Muscle layer of colon (tissue), 2 donors: ENCODE measurements at regions not wholly inside any gene's neighbourhood (a gene's known extent, or its start where the extent isn't known, plus 50 kb on each side); places are given as distances from the start of the nearest gene placed in this dataset.
"Not testable (repeated sequence)": the region's sequence is repeated elsewhere in the genome, so short reads cannot be mapped to it uniquely, and the experiment has no call there.

Experiments
- H3K27ac ChIP-seq: one replicate; pipeline ENCODE4 v1.7.0; 2013; ENCODE audit warnings: low read depth, mild to moderate bottlenecking, low read length, moderate library complexity
- H3K27me3 ChIP-seq, 2 donors: one replicate each; pipeline ENCODE4 v1.7.0; 2013; ENCODE audit warnings: low read length in 2 of 2, mild to moderate bottlenecking in 2 of 2; ENCODE audit not compliant: insufficient read depth in 2 of 2, control insufficient read depth in 1 of 2
- H3K36me3 ChIP-seq: one replicate; pipeline ENCODE4 v1.7.0; 2013; ENCODE audit warnings: mild to moderate bottlenecking, low read length; ENCODE audit not compliant: insufficient read depth
- H3K4me1 ChIP-seq: one replicate; pipeline ENCODE4 v1.7.0; 2013; ENCODE audit warnings: mild to moderate bottlenecking, low read length; ENCODE audit not compliant: insufficient read depth
- H3K4me3 ChIP-seq, 2 donors: one replicate each; pipeline ENCODE4 v1.7.0; 2013; ENCODE audit warnings: low read length in 2 of 2, low read depth in 1 of 2, mild to moderate bottlenecking in 1 of 2, moderate library complexity in 1 of 2
- H3K9ac ChIP-seq: one replicate; pipeline ENCODE4 v1.7.0; 2013; ENCODE audit warnings: low read length
- H3K9me3 ChIP-seq: one replicate; pipeline ENCODE4 v1.7.0; 2013; ENCODE audit warnings: mild to moderate bottlenecking, low read length
- donor health status: abdominal sarcoma.
- donor health status: Adenocarcinoma of cecum.

DNA sequence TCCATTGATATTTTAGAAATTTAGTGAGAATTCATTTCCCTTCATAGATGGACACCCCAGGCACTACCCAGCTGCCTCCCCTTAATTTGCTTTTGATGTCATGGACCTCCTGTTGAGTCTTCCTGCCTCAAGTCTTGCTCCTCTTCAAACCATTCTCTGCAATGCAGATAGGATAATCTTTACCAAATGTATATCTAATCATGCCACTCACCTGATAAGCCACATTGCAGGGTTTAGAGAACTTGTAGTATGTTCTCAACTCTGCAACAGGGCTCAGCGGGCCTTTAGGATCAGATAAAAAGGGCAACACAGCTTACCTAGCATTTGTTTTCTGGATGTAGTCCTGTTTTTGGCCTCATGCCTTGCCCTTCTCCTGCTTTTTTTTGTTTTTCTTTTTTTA, 234.5 kb downstream of the EMP1 start:
- Histone ChIP-seq H3K9ac (no peak overlapping the region), H3K4me3 (no peak overlapping the region), H3K27me3 (no peaks in the 10 kb centered on the region), H3K4me1 (peaks cover 27% of the 10 kb centered on the region), H3K27ac (no peak overlapping the region), H3K9me3 (no peaks in the 10 kb centered on the region), H3K36me3 (no peaks in the 10 kb centered on the region)

DNA sequence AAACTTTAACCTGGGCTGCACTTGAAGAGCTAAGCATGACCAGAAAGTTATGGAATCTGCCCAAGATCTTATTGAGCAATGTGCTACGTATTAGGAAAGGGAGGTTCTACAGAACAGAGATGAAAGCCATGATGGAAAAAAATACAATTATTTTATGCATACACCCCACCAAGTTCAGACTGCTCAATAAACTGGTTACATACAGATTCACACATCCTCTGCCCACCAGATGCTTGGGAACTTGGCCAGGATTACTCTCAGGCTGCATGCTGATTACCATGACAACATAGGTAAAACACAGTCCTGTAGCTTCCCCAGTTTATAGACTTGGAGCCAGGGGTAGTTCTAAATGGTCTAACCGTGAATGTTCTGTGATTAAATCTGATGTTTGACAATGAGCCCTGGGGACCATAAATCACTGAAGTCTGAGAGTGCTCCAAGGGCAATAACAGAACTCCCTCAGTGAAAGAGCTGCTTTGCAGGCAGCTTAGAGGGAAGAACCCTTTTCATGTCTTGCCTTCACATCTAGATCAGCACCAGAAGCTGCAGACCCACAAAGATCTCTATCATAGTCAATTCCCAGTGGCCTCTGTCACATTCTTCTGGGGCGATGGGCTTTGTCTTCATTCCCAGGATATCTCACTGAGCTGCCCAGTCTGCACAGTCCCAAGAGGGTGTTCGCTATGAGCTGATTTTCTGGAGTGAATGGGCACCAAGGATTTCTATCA, 232.2 kb downstream of the EMP1 start:
- Histone ChIP-seq H3K4me3 (no peak overlapping the region), H3K9ac (no peak overlapping the region), H3K27ac (peak overlapping the region; percentile 27), H3K27me3 (no peaks in the 10 kb centered on the region), H3K9me3 (no peaks in the 10 kb centered on the region), H3K4me1 (peaks cover 20% of the 10 kb centered on the region), H3K36me3 (no peaks in the 10 kb centered on the region)

DNA sequence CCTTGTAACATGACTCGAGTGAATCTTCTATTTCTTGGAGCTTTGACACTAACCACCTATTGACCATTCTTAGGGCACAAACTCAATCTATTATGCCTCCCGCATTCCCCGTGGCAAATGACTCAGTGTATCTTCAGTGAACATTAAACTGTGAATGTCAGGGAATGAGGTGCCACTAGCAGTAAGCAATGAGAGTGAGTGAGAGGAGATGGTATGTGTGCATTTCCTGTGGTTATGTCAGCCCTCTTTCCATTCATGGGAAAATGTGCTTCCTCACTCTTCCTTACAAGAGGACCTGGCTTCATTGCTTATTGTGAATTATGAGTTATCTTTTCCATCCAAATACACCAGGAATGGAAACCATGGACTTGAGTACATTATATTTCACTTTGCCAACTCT, 229.2 kb downstream of the EMP1 start:
- H3K4me3 ChIP-seq, result no peak overlapping the region
- no peak overlapping the region for H3K9ac ChIP-seq
- H3K36me3 ChIP-seq, result no peaks in the 10 kb centered on the region
- no peak overlapping the region for H3K27ac ChIP-seq
- H3K4me1 ChIP-seq, result peaks cover 19% of the 10 kb centered on the region
- no peaks in the 10 kb centered on the region for H3K27me3 ChIP-seq
- no peaks in the 10 kb centered on the region for H3K9me3 ChIP-seq

DNA sequence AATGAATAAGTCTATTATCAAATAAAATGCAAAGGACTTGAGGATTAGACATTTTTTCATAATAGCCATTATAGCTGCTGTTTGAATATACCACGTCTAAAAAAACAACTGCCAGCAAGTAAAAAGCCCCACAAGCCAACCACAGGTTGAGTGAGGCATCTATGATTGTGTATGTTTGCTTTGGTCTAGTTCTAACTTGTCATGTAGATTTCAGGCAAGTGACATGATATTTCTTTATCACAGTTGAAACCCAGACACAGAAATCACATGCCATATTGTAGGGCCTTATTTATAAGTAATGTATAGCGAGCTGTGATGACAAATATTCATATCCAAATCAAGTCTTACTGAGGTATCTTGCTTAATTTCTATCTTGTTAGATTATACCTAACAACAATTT, 225.8 kb downstream of the EMP1 start:
- Histone ChIP-seq H3K27me3 (no peaks in the 10 kb centered on the region), H3K9ac (no peak overlapping the region), H3K4me3 (no peak overlapping the region)

DNA sequence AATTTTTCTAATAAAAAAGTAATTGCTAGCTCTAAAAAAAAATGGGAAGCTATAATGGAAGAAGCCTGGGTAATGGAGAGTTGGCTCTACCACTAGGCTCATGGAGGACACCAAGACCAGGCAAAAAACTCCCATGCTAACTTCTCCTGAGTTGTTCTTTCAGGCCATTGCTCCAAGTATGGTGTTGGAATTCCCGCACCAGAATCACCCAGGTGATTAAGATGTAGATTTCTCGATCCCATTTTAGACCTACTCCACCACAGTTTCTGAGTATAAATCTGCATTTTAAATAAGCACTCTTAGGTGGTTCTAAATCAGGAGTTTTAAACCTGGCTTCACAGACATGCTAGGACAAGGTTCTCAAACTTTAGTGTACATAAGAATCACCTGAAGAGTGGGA, 221.0 kb downstream of the EMP1 start:
- H3K27ac ChIP-seq, result no peak overlapping the region
- H3K4me1 ChIP-seq, result no peaks in the 10 kb centered on the region
- no peaks in the 10 kb centered on the region for H3K27me3 ChIP-seq
- no peak overlapping the region for H3K4me3 ChIP-seq
- no peaks in the 10 kb centered on the region for H3K36me3 ChIP-seq
- no peak overlapping the region for H3K9ac ChIP-seq
- H3K9me3 ChIP-seq, result no peaks in the 10 kb centered on the region

More for the DNA sequence above, 225.8 kb downstream of the EMP1 start:
- Histone ChIP-seq H3K9me3 (no peaks in the 10 kb centered on the region), H3K36me3 (no peaks in the 10 kb centered on the region), H3K4me1 (no peaks in the 10 kb centered on the region), H3K27ac (no peak overlapping the region)

DNA sequence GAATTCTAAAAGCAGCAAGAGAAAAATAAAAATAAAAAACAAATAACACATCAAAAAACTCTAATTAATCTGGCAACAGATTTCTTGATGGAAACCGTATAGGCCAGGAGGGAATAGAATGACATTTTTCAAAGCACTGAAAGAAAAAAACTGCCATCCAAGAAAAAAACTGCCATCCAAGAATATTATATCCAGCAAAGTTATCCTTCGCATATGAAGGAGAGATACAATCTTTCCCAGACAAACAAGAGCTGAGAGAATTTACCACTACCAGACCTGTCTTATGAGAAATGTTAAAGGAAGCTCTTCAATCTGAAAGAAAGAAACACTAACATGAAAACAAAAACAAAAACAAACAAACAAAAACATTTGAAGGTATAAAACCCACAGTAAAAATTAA, 214.8 kb downstream of the EMP1 start:
- Histone ChIP-seq H3K4me1 (peaks cover 5% of the 10 kb centered on the region), H3K36me3 (no peaks in the 10 kb centered on the region), H3K9me3 (peaks cover 9% of the 10 kb centered on the region), H3K9ac (no peak overlapping the region), H3K4me3 (no peak overlapping the region), H3K27me3 (no peaks in the 10 kb centered on the region), H3K27ac (no peak overlapping the region)

DNA sequence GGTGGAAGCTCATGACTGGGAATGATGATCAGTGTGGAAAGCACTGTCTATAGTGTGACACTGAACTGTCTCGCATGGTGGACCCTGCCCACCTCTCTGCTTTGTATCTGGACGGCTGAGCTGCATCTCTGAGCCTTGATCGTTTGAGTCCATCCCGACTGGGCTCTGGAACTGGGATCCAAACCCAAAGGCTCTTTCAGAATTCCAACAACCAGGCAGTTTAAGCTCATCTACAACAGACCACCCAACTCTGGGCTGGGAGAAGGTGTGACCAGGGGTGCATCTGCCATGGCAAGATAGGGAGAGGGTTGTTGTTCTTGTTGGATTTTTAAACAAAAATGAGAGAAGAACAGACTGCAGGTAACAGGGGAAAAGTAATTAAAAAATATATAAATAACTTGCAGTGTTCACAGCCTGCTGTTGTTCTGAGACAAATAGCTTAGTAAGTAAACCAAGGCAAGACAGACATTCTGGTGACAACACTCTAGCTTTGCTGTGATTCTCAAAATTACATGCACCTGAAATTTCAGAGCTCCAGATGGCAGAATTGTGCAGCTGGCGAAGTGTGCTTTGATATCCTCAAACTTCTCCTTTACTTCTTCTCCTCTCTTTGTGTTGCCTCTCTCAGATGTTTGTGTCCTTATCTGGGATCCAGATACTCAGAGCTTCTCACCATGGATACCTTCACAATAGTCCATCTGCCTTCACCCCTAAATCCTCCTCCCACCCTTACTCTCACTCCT, 209.6 kb downstream of the EMP1 start:
- no peak overlapping the region for H3K9ac ChIP-seq
- H3K4me3 ChIP-seq, result no peak overlapping the region
- H3K27ac ChIP-seq, result no peak overlapping the region
- H3K27me3 ChIP-seq, result no peaks in the 10 kb centered on the region
- no peaks in the 10 kb centered on the region for H3K36me3 ChIP-seq
- H3K4me1 ChIP-seq, result peaks cover 6% of the 10 kb centered on the region
- peaks cover 8% of the 10 kb centered on the region for H3K9me3 ChIP-seq

DNA sequence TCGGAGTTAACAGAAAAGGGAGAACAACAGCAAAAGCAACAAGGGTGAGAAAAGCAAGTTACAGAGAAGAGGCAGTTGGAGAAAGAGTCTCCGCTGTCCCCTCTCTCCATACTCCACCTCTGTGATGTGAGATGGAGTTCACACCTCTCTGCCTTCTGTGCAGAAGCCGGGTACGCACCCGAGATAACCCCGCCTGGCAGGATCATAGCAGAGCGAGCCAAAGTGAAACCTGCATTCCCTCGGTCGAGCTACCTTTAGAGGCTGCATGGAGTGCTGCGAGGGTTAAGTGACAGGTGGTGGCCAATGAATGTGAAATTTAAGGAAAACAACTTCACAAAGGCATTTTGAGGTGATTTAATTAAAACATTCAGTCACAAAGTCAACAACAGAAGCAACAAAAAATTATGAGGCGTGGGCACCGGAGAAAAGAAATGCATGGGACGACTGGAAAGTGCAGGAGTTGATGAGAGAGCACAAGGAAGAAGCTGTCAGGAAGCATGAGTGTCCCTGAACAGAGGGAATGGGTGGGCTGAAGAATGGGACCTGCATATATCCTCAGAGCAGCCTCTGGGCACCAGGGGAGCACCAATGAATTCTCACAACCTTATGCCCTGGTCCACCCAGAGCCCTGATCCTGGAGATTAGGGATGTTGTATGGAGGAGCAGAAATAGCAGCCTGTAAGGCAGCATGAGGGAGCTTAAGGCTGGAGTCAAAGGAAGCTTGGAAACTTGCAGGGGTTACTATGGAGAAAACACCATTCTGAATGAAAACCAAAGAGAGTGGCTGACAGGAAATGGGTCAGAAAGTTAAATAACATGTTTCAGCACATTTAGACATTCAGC, 208.3 kb downstream of the EMP1 start:
- H3K9me3 ChIP-seq, result no peaks in the 10 kb centered on the region
- H3K9ac ChIP-seq, result no peak overlapping the region
- no peaks in the 10 kb centered on the region for H3K27me3 ChIP-seq
- H3K4me3 ChIP-seq, result no peak overlapping the region
- no peak overlapping the region for H3K27ac ChIP-seq
- peaks cover 6% of the 10 kb centered on the region for H3K4me1 ChIP-seq
- H3K36me3 ChIP-seq, result no peaks in the 10 kb centered on the region

DNA sequence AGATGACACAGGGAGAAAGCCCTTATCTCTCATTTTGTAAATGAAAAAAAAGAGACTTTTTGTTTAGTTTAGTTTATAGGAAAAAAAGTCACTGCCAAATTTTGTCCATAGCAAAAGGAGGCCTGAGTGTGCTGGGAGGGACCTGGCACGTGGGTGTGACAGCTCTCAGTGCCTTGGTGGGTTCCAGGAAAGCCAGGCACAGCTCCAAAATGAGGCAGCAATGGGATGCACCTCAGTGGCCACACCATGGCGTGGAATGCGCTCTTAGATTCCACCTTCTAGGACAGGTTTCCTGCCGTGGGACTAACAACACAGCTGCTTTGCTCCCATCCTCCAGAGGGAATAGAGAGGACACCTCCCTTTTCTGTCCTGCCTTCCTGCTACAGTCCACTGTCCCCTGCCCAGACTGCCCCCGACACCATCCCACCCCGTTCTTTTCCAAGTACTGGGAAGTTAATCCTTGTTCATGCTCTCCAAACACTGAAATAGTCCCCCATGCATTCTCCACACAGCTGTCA, 207.6 kb downstream of the EMP1 start:
- H3K9ac ChIP-seq, result no peak overlapping the region
- no peak overlapping the region for H3K4me3 ChIP-seq
- no peak overlapping the region for H3K27ac ChIP-seq
- H3K27me3 ChIP-seq, result no peaks in the 10 kb centered on the region
- H3K4me1 ChIP-seq, result peaks cover 6% of the 10 kb centered on the region
- no peaks in the 10 kb centered on the region for H3K9me3 ChIP-seq
- no peaks in the 10 kb centered on the region for H3K36me3 ChIP-seq

DNA sequence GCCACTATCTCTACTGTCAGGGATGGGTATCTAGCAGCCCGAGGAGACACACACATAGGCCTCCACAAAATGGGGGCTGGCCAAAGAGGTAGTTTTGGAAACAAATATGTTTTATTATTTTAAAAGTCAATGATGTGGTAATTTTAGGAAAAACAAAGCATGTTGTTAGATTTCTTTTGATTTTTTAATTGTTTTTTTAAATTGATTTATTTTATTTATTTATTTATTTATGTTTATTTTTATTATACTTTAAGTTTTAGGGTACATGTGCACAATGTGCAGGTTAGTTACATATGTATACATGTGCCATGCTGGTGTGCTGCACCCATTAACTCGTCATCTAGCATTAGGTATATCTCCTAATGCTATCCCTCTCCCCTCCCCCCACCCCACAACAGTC, 194.8 kb downstream of the EMP1 start:
- H3K27ac ChIP-seq, H3K9ac ChIP-seq, H3K4me3 ChIP-seq, H3K36me3 ChIP-seq, H3K27me3 ChIP-seq, H3K9me3 ChIP-seq: not testable (repeated sequence)
- H3K4me1 ChIP-seq, result peaks cover 14% of the 10 kb centered on the region

DNA sequence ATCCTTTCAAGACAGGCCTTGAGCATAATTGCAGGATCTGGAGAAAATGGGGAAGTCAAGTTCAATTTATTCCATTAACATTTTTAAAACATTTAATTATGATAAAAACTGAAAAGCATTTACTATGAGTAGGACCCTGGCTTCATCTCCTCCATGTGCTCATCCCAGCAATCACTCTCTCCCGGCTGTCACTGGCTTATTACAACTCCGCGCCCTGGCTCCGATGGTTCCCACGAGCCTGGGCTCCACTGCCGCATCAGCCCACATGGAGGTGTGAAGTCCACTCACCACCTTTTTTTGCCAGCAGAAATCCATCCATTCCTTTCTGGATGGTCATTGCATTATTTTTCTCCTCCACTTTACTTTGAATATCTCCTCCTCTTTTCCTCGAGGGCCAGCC, 194.4 kb downstream of the EMP1 start:
- Histone ChIP-seq H3K27ac (peak overlapping the region; percentile 27), H3K4me3 (no peak overlapping the region), H3K27me3 (no peaks in the 10 kb centered on the region), H3K36me3 (no peaks in the 10 kb centered on the region), H3K9me3 (no peaks in the 10 kb centered on the region), H3K4me1 (peaks cover 14% of the 10 kb centered on the region), H3K9ac (no peak overlapping the region)
